Neural progenitor cell (in vitro differentiated cells): ENCODE measurements at regions not wholly inside any gene's neighbourhood (a gene's known extent, or its start where the extent isn't known, plus 50 kb on each side); places are given as distances from the start of the nearest gene placed in this dataset.

Experiments used
- DNase-seq: peaks from one replicate; pipeline ENCODE4 v3.0.0-alpha.2; 2016; ENCODE audit warnings: low spot score
- H2AFZ ChIP-seq: fragments of 200-600 bp; sonication (generic); replicated peaks from 2 replicates; pipeline ENCODE4 v1.6.1; 2016; ENCODE audit warnings: antibody characterized with exemption
- H3F3A ChIP-seq: fragments of 200-600 bp; sonication (generic); 2 replicates; pipeline ENCODE4 v1.6.1; 2016; ENCODE audit warnings: antibody characterized with exemption, low read depth
- H3K27ac ChIP-seq: fragments of 200-600 bp; sonication (generic); 2 replicates; pipeline ENCODE4 v1.5.1; 2016; ENCODE audit warnings: mild to moderate bottlenecking
- H3K27me3 ChIP-seq: fragments of 200-600 bp; sonication (generic); 2 replicates; pipeline ENCODE4 v1.6.1; 2016; ENCODE audit warnings: mild to moderate bottlenecking, moderate library complexity
- H3K36me3 ChIP-seq: fragments of 200-600 bp; sonication (generic); 2 replicates; pipeline ENCODE4 v1.5.1; 2016
- H3K4me1 ChIP-seq: fragments of 200-600 bp; sonication (generic); 2 replicates; pipeline ENCODE4 v1.6.1; 2016; ENCODE audit warnings: mixed run types
- H3K4me2 ChIP-seq: fragments of 200-600 bp; sonication (generic); 2 replicates; pipeline ENCODE4 v1.6.1; 2016
- H3K4me3 ChIP-seq: fragments of 200-600 bp; sonication (generic); 2 replicates; pipeline ENCODE4 v1.5.1; 2016
- H3K79me2 ChIP-seq: fragments of 200-600 bp; sonication (generic); 2 replicates; pipeline ENCODE4 v1.6.1; 2016; ENCODE audit warnings: low read depth
- H3K9ac ChIP-seq: fragments of 200-600 bp; sonication (generic); 2 replicates; pipeline ENCODE4 v1.6.1; 2016
- H3K9me3 ChIP-seq: fragments of 200-600 bp; sonication (generic); 2 replicates; pipeline ENCODE4 v1.5.1; 2016; ENCODE audit warnings: low read depth
- H4K20me1 ChIP-seq: fragments of 200-600 bp; sonication (generic); 2 replicates; pipeline ENCODE4 v1.6.1; 2016; ENCODE audit warnings: low read depth
- H3K27ac Mint-ChIP-seq: 3 replicates; pipeline ENCODE4 v1.8.0; 2021; ENCODE audit warnings: mixed read lengths
- H3K27me3 Mint-ChIP-seq: 2 replicates; pipeline ENCODE4 v1.8.0; 2022; ENCODE audit warnings: low read depth, mild to moderate bottlenecking, inconsistent platforms, moderate library complexity, mixed read lengths; ENCODE audit not compliant: insufficient read depth
- H3K36me3 Mint-ChIP-seq: 3 replicates; pipeline ENCODE4 v1.8.0; 2021; ENCODE audit warnings: mixed read lengths
- H3K4me1 Mint-ChIP-seq: 3 replicates; pipeline ENCODE4 v1.8.0; 2021; ENCODE audit warnings: mixed read lengths
- H3K4me3 Mint-ChIP-seq: 3 replicates; pipeline ENCODE4 v1.8.0; 2021; ENCODE audit warnings: mild to moderate bottlenecking, moderate library complexity, mixed read lengths
- H3K9me3 Mint-ChIP-seq: 3 replicates; pipeline ENCODE4 v1.8.0; 2020; ENCODE audit warnings: mixed read lengths
- EZH2 ChIP-seq: fragments of 200-600 bp; sonication (generic); IDR thresholded peaks from 2 replicates; pipeline ENCODE4 v1.6.1; 2017; ENCODE audit warnings: antibody characterized with exemption, mild to moderate bottlenecking, moderate library complexity
- EZH2phosphoT487 ChIP-seq: fragments of 200-600 bp; sonication (generic); IDR thresholded peaks from 2 replicates; pipeline ENCODE4 v1.6.1; 2017; ENCODE audit warnings: antibody characterized with exemption
- TF ChIP-seq, protein P1 (sequence below): fragments of 200-600 bp; sonication (generic); IDR thresholded peaks from 2 replicates; pipeline ENCODE4 v1.5.1; 2017; ENCODE audit warnings: antibody characterized with exemption, mild to moderate bottlenecking

DNA sequence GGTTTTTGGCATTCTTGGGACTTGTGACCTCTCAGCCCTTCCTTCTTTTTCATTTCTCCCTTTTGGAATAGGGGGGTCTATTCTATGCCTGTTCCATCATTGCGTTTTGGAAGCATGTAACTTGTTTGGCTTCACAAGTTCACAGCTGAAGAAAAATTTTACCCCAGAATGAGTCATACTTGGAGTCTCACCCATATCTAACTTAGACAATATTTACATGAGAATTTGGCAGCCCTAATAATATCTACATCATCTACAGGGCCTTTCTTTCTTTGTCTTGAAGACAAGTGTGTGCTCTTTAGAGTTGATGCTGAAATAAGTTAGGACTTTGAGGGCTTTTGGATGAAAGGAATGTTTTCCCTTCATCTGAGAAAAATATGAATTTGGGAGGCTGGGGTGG lies 1312.9 kb upstream of the FLRT2 start:
- Histone ChIP-seq H3K4me3 (no peak overlapping the region), H2AFZ (no peak overlapping the region), H3K9ac (no peak overlapping the region), H3K27me3 (no peaks in the 10 kb centered on the region), H4K20me1 (no peaks in the 10 kb centered on the region), H3F3A (no peaks in the 10 kb centered on the region), H3K27ac (no peak overlapping the region), H3K79me2 (no peaks in the 10 kb centered on the region), H3K9me3 (no peaks in the 10 kb centered on the region), H3K36me3 (no peaks in the 10 kb centered on the region), H3K4me2 (no peak overlapping the region), H3K4me1 (no peaks in the 10 kb centered on the region)
- Mint-ChIP-seq H3K4me3 (no peak overlapping the region), H3K36me3 (no peaks in the 10 kb centered on the region), H3K9me3 (peaks cover 13% of the 10 kb centered on the region), H3K4me1 (no peaks in the 10 kb centered on the region), H3K27me3 (peaks cover 2% of the 10 kb centered on the region), H3K27ac (no peak overlapping the region)
- TF ChIP-seq EZH2phosphoT487 (no peak), EZH2 (no peak)
- TF ChIP-seq, protein P1, sequence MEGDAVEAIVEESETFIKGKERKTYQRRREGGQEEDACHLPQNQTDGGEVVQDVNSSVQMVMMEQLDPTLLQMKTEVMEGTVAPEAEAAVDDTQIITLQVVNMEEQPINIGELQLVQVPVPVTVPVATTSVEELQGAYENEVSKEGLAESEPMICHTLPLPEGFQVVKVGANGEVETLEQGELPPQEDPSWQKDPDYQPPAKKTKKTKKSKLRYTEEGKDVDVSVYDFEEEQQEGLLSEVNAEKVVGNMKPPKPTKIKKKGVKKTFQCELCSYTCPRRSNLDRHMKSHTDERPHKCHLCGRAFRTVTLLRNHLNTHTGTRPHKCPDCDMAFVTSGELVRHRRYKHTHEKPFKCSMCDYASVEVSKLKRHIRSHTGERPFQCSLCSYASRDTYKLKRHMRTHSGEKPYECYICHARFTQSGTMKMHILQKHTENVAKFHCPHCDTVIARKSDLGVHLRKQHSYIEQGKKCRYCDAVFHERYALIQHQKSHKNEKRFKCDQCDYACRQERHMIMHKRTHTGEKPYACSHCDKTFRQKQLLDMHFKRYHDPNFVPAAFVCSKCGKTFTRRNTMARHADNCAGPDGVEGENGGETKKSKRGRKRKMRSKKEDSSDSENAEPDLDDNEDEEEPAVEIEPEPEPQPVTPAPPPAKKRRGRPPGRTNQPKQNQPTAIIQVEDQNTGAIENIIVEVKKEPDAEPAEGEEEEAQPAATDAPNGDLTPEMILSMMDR: no peak
- DNase-seq: no peak

DNA sequence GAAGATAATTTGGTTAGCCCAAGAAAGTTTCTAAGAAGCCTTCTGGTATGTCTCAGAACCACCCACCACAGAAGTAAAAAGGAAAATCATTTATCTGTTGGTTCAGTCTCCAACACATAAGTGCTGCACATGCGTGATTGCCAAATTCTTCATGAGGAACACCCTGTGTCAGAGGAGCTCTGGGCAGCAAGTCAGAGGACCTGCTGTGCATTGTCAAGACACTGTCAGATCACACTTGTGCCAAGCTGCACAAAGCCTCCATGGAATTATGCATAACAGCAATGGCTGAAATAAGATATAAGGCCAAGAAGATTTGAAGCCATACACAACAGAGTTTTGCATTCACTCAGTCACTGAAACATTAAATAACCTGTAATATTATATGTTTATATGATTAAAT lies 1304.7 kb upstream of the FLRT2 start:
- Histone ChIP-seq H3K27me3 (no peaks in the 10 kb centered on the region), H3K9ac (no peak overlapping the region), H3K4me2 (no peak overlapping the region), H3K27ac (no peak overlapping the region), H3K9me3 (no peaks in the 10 kb centered on the region), H3F3A (no peaks in the 10 kb centered on the region), H3K4me3 (no peak overlapping the region), H3K36me3 (no peaks in the 10 kb centered on the region), H3K79me2 (no peaks in the 10 kb centered on the region), H4K20me1 (no peaks in the 10 kb centered on the region), H3K4me1 (no peaks in the 10 kb centered on the region), H2AFZ (no peak overlapping the region)
- no peak overlapping the region for H3K27ac Mint-ChIP-seq
- no peak for DNase-seq
- H3K4me1 Mint-ChIP-seq: peaks cover 9% of the 10 kb centered on the region
- H3K36me3 Mint-ChIP-seq: no peaks in the 10 kb centered on the region
- TF ChIP-seq EZH2 (no peak), EZH2phosphoT487 (no peak)
- TF ChIP-seq, protein P1: no peak
- H3K27me3 Mint-ChIP-seq: peaks cover 3% of the 10 kb centered on the region
- peaks cover 6% of the 10 kb centered on the region for H3K9me3 Mint-ChIP-seq
- H3K4me3 Mint-ChIP-seq: no peak overlapping the region

DNA sequence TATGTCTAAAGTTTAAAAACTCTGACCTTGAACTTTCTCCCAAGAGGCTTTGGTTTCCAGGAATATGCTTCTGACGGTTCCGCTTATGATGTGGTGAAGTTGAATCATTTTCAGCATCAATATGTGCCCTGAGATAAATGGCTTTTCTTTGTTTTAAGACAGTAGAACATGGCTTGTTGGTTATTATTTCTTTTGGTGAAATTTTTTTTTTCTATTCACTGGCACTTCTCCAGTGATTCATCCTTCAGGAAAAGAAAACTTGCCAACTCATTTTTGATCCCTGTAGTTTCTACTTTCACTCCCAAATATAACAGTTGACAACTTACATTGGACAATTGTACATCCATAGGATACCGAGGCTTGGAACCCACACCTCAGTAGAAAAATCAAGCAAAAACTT lies 1301.2 kb upstream of the FLRT2 start:
- Mint-ChIP-seq H3K4me3 (no peak overlapping the region), H3K9me3 (peaks cover 6% of the 10 kb centered on the region), H3K4me1 (peaks cover 22% of the 10 kb centered on the region), H3K27me3 (peaks cover 6% of the 10 kb centered on the region), H3K36me3 (no peaks in the 10 kb centered on the region), H3K27ac (no peak overlapping the region)
- Histone ChIP-seq H3K9ac (no peak overlapping the region), H3K4me3 (no peak overlapping the region), H3F3A (no peaks in the 10 kb centered on the region), H3K4me2 (no peak overlapping the region), H2AFZ (no peak overlapping the region), H3K79me2 (no peaks in the 10 kb centered on the region), H3K27ac (no peak overlapping the region), H4K20me1 (no peaks in the 10 kb centered on the region), H3K27me3 (no peaks in the 10 kb centered on the region), H3K9me3 (no peaks in the 10 kb centered on the region), H3K4me1 (no peaks in the 10 kb centered on the region), H3K36me3 (no peaks in the 10 kb centered on the region)
- TF ChIP-seq EZH2phosphoT487 (no peak), EZH2 (no peak)
- TF ChIP-seq, protein P1: no peak
- DNase-seq: no peak

- no peak overlapping the region for H3K4me3 Mint-ChIP-seq
- H3K9ac ChIP-seq: no peak overlapping the region
- H3K27me3 Mint-ChIP-seq: peaks cover 7% of the 10 kb centered on the region
- no peaks in the 10 kb centered on the region for H3K4me1 ChIP-seq
- no peaks in the 10 kb centered on the region for H3K36me3 ChIP-seq
- no peak for DNase-seq
- no peaks in the 10 kb centered on the region for H3F3A ChIP-seq
- H4K20me1 ChIP-seq: no peaks in the 10 kb centered on the region
- H3K27me3 ChIP-seq: no peaks in the 10 kb centered on the region
- H3K4me1 Mint-ChIP-seq: peaks cover 27% of the 10 kb centered on the region
- peaks cover 2% of the 10 kb centered on the region for H3K9me3 Mint-ChIP-seq
- no peak overlapping the region for H3K27ac Mint-ChIP-seq
- no peaks in the 10 kb centered on the region for H3K36me3 Mint-ChIP-seq
- H3K79me2 ChIP-seq: no peaks in the 10 kb centered on the region
- no peak overlapping the region for H3K27ac ChIP-seq
- TF ChIP-seq EZH2phosphoT487: no peak
- no peak for TF ChIP-seq EZH2
- TF ChIP-seq, protein P1: no peak
- no peak overlapping the region for H2AFZ ChIP-seq
- H3K9me3 ChIP-seq: no peaks in the 10 kb centered on the region
- no peak overlapping the region for H3K4me2 ChIP-seq
- H3K4me3 ChIP-seq: no peak overlapping the region
Measured at GRCh38 chr14:84234281-84234680, 1295.7 kb upstream of the FLRT2 start.
